ENCODE measurements at regions not wholly inside any gene's neighbourhood (a gene's known extent, or its start where the extent isn't known, plus 50 kb on each side); places are given as distances from the start of the nearest gene placed in this dataset.
"Not testable (repeated sequence)": the region's sequence is repeated elsewhere in the genome, so short reads cannot be mapped to it uniquely, and the experiment has no call there.

DNA sequence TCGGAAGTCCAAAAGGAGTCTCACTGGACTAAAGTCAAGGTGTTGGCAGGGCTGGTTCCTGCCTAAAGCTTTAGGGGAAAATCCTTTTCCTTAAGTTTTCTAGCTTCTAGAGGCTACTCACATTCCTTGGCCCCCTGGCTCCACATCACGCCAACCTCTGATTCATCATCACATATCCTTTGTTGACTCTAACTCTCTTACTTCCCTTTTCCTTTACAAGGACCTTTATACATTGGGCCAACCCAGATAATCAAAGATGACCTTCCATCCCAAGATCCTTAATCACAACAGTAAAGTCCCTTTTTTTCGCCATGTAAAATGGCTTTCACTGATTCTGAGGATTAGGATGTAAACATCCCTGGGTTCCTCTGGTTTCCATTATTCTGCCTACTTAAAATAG is 146.4 kb upstream of the DCAF8L1 start:
- DNase-seq (ENCODE audit: low read depth), result no peak
- H3K4me3 ChIP-seq (ENCODE audit: low read depth, low read length), result no peak overlapping the region
- TF ChIP-seq, protein P1, sequence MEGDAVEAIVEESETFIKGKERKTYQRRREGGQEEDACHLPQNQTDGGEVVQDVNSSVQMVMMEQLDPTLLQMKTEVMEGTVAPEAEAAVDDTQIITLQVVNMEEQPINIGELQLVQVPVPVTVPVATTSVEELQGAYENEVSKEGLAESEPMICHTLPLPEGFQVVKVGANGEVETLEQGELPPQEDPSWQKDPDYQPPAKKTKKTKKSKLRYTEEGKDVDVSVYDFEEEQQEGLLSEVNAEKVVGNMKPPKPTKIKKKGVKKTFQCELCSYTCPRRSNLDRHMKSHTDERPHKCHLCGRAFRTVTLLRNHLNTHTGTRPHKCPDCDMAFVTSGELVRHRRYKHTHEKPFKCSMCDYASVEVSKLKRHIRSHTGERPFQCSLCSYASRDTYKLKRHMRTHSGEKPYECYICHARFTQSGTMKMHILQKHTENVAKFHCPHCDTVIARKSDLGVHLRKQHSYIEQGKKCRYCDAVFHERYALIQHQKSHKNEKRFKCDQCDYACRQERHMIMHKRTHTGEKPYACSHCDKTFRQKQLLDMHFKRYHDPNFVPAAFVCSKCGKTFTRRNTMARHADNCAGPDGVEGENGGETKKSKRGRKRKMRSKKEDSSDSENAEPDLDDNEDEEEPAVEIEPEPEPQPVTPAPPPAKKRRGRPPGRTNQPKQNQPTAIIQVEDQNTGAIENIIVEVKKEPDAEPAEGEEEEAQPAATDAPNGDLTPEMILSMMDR (IDR thresholded peaks at IDR 0.05; ENCODE audit: low read depth, low read length, missing control alignments), result no peak

GRCh38 chrX:28126886-28127285 is 145.6 kb upstream of the DCAF8L1 start:
- TF ChIP-seq, protein P1 (IDR thresholded peaks at IDR 0.05; ENCODE audit: low read depth, low read length, missing control alignments), result no peak
- no peak for DNase-seq (ENCODE audit: low read depth)
- H3K4me3 ChIP-seq (ENCODE audit: low read depth, low read length), result no peak overlapping the region

- no peak overlapping the region for H3K4me3 ChIP-seq (ENCODE audit: low read depth, low read length)
- TF ChIP-seq, protein P1 (IDR thresholded peaks at IDR 0.05; ENCODE audit: low read depth, low read length, missing control alignments), result no peak
- no peak for DNase-seq (ENCODE audit: low read depth)
Observed at GRCh38 chrX:28124416-28124815, 143.2 kb upstream of the DCAF8L1 start.

GRCh38 chrX:28120580-28121245 is 139.5 kb upstream of the DCAF8L1 start:
- not testable (repeated sequence) for DNase-seq (ENCODE audit: low read depth); H3K4me3 ChIP-seq (ENCODE audit: low read depth, low read length)

GRCh38 chrX:28120072-28120471 is 138.8 kb upstream of the DCAF8L1 start:
- TF ChIP-seq, protein P1 (IDR thresholded peaks at IDR 0.05; ENCODE audit: low read depth, low read length, missing control alignments), result no peak
- DNase-seq (ENCODE audit: low read depth), result no peak
- no peak overlapping the region for H3K4me3 ChIP-seq (ENCODE audit: low read depth, low read length)

DNA sequence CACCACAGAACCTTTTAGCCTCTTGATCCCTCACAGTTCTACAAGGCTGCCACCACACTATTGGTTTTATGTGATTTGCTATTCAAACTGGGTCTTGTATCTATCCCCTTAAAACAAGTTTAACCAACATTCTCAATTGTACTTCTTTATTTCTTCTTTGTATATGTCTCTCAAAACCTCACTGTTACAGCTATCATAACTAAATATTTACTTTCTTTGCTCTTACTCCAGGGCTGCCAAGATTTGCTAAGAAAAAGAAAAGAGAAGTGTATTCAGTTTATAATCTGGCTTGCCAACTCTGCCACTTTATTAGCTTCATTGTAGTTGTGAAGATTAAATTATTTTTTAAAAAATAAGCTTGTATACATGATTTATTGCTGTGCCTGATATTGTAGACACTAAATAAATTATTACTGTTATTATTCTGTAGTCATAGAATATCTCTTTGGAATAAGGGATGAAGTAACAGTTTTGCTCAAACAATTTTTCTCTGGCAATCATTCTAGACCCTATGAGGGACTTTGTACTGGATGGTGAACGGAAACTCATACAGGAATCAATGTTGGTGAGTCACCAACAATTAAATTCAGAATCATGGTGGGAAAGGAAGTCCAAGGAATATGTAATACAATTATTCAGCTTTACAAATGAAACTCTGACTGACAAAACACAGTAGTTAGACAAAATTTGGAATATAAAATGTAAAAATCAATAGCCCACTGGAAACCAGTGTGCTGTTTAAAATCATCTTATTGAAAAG is 127.1 kb upstream of the DCAF8L1 start:
- TF ChIP-seq, protein P1 (IDR thresholded peaks at IDR 0.05; ENCODE audit: low read depth, low read length, missing control alignments), result no peak
- H3K4me3 ChIP-seq (ENCODE audit: low read depth, low read length), result no peak overlapping the region
- no peak for DNase-seq (ENCODE audit: low read depth)

- TF ChIP-seq, protein P1 (IDR thresholded peaks at IDR 0.05; ENCODE audit: low read depth, low read length, missing control alignments), result no peak
- no peak overlapping the region for H3K4me3 ChIP-seq (ENCODE audit: low read depth, low read length)
- no peak for DNase-seq (ENCODE audit: low read depth)
Observed at GRCh38 chrX:28099166-28099565, 117.9 kb upstream of the DCAF8L1 start.

Data from GM12864 (cell line).